Stimulated activated CD4-positive, alpha-beta T cell treated with anti-CD3 and anti-CD28 coated beads, Interleukin-2, amount 100 ng/mL, for 24 hours (primary cell): ENCODE measurements at regions not wholly inside any gene's neighbourhood (a gene's known extent, or its start where the extent isn't known, plus 50 kb on each side); places are given as distances from the start of the nearest gene placed in this dataset.

Source experiments
- DNase-seq, 2 donors: peaks; one replicate each; pipeline ENCODE4 v3.0.0-alpha.2; 2020

DNA sequence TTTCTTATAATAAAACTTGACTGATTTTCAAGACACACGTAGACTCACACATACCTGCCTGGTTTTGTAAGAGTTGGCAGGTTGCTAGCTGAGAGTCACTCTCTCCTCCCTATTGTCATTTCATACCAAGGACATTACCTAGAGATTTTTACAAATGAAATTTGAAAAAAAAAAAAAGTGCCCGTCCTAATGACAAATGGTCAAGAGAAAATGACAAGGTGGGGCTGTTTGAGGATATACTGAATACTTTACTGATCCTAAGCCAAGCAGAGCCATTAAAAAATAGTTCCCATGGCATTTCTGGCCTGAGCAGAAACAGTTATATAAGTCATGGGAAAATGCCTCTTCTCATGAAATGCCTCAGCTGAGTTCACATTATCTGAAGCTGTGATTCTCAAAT is 150.2 kb downstream of the DYRK2 start:
- DNase-seq, result no peak

GRCh38 chr12:67802731-67803130 is 154.2 kb downstream of the DYRK2 start:
- DNase-seq, result no peak

GRCh38 chr12:67803278-67803993 is 154.9 kb downstream of the DYRK2 start:
- DNase-seq, result no peak

GRCh38 chr12:67804168-67804567 is 155.6 kb downstream of the DYRK2 start:
- DNase-seq, result peak; percentile 40 to 58

GRCh38 chr12:67807814-67808213 is 159.3 kb downstream of the DYRK2 start:
- no peak for DNase-seq

GRCh38 chr12:67810166-67810565 is 161.6 kb downstream of the DYRK2 start:
- no peak for DNase-seq

- DNase-seq, result no peak
Measured at GRCh38 chr12:67811437-67812361, 163.2 kb downstream of the DYRK2 start.

DNA sequence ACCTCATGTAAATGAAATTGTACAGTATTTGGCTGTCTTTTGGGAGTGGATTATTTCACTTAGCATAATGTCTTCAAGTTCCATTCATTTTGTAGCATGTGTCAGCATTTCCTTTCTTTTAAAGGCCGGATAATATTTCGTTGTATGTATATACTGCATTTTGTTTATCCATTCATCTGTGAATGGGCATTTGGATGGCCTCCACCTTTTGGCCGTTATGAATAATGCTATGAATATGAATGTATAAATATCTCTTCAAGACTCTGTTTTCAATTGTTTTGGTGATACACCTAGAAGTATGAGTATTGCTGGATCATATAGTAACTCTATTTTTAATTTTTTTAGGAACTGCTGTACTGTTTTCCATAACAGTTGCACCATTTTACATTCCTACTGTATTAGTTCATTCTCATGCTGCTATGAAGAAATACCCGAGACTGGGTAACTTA is 164.9 kb downstream of the DYRK2 start:
- no peak for DNase-seq

DNA sequence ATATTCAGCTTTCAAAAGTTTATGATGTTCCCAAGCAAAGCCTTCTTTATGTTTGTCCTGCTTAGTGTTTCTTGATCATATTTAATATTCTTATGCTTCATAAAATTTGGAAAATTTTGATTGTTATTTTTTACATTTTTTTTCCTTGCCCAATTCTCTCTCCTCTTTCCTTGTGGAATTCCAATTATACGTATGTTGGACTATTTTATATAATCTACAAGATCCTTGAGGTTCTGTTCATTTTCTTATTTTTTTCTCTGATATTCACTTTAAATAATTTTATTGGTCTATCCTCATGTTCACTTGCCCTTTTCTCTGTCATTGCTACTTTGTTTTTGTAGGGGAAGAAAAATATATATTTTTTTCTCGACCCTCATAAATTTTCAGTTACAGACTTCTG is 167.7 kb downstream of the DYRK2 start:
- DNase-seq, result no peak

DNA sequence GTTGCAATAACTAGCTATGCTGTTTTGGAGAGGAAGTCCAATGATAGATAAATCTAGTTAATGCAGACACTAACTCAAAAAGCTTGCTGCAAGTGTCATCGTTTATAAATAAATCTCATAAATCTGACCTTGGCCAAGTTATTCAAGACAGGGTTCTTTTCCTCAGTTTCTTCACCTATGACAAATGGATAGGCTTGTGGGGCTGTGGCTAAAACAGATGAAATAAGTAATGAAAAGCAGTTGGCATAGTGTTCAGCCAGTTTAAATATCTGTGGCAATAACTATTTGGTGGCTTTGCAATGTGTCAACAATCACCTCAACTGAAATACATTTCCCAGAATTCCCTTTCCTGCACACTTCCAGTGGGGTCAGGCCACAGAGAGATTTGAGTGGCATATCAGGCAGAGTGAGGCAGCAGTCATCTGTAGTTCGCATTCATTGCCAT is 169.9 kb downstream of the DYRK2 start:
- DNase-seq, result no peak

DNA sequence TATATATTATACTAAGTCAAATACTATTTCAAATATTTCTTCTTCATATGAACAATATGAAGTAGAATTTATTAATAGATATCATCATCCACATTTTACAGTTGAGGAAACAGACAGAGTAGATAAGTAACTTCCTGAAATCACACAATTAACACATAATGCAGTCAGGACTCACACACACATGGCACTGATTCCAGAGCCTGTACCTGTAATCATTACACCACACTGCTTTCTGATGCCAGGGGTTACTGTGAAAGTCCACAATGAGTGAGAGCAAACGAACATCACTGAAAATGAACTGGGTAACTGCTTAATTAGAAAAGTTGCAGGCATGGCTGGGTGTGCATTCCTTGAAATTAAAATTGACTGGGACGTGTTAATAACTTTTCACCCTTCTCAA is 169.3 kb upstream of the IFNG-AS1 start:
- DNase-seq, result no peak

- DNase-seq, result no peak
Measured at GRCh38 chr12:67820694-67821093, 168.6 kb upstream of the IFNG-AS1 start.

DNA sequence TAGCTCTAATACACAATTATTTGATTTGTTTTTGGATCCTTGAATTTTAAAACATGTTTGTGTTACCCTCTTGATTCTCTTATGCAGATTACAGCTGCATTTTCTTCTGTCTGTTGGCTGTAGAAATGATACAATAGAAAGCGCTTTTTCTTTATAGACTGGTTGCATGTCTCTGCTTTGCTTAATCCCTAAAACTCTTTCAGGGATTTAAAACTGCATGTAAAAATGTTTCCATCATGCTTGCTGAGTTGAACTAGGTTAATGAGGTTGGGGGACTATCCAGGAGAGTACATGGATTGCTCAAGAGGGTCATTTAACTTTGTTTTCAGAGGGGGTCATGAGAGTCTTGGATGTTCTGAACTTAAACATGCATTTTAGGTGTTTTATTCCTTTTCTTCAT is 166.4 kb upstream of the IFNG-AS1 start:
- no peak for DNase-seq

- no peak for DNase-seq
Measured at GRCh38 chr12:67826148-67826547, 163.1 kb upstream of the IFNG-AS1 start.

- DNase-seq, result no peak
Measured at GRCh38 chr12:67826946-67827720, 162.1 kb upstream of the IFNG-AS1 start.

GRCh38 chr12:67827820-67828383 is 161.3 kb upstream of the IFNG-AS1 start:
- DNase-seq, result peak; percentile 51 to 66

- DNase-seq, result no peak
Measured at GRCh38 chr12:67829896-67830295, 159.4 kb upstream of the IFNG-AS1 start.

GRCh38 chr12:67832155-67832554 is 157.1 kb upstream of the IFNG-AS1 start:
- DNase-seq, result no peak

DNA sequence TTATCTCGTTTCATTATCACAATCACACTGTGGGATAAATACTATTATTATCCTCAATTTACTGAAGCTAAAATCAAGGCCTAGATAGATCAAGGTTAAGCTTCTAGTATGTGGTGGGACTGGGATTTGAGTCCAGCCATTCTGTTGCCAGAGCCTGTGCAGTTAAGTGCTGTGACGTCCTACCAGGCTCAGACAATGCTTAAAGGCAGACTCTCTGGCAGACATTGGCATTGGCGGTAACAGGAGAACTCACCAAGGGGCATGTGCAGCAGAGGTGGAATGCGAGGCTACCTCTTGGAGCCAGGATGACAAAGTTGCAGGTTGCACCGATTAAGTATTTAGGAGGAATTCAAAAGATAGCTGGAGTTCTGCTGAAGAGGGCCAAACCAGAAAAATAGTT is 155.6 kb upstream of the IFNG-AS1 start:
- no peak for DNase-seq

DNA sequence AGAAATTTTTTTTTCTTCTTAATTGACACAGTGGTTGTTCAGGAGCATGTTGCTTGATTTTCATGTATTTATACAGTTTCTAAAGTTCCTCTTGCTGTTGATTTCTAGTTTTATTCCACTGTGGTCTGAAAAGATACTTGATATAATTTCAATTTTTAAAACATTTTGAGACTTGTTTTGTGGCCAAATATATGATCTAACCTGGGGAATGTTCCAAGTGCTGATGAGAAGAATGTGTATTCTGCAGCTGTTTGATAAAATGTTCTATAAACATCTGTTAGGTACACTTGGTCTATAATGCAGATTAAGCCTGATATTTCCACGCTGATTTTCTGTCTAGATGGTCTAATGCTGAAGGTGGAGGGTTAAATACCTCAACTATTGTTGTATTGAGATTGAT is 151.4 kb upstream of the IFNG-AS1 start:
- DNase-seq, result no peak

- no peak for DNase-seq
Measured at GRCh38 chr12:67842124-67842523, 147.1 kb upstream of the IFNG-AS1 start.

DNA sequence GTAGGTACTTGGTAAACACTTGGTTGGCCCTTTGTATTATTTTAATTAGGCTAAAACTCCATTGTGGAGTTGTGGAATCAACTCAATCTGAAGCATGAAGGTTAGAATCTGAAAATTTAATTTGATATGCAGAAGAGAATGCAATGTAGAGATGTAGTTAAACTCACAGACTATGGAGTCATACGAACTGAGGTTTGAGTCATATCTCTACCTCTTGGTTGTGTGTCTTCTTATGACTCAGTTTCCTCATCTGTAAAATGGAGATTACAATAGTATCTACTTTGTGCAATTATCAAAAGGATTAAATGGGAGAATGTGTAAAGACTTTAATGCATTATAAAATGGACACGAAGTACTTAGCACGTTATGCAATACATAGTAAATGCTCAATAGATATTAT is 146.0 kb upstream of the IFNG-AS1 start:
- no peak for DNase-seq

DNA sequence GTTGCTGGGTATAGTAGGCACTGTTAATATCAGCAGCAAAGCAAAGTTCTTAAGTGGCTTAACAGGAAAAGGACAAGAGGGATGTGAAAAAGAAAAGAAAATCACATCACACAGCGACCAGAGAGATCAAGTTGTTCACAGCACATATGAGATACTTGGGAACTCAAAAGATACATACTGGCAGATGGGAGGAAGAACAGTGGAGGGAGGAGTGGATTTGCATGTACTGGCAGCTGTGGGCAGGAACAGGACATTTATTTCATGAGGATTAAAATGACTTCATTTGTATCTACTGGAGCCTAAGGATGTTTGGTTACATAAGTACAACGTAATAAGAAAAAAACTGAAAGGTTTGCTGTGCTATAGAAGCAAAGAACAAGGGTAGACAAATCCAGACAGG is 136.5 kb upstream of the IFNG-AS1 start:
- no peak for DNase-seq
